Liver (tissue), 8 donors: ENCODE measurements at regions not wholly inside any gene's neighbourhood (a gene's known extent, or its start where the extent isn't known, plus 50 kb on each side); places are given as distances from the start of the nearest gene placed in this dataset.

Experiments
- DNase-seq: peaks from one replicate; pipeline ENCODE4 v3.0.0-alpha.2; 2017; ENCODE audit warnings: low spot score
- H3K27ac ChIP-seq, 2 donors: one replicate each; pipeline ENCODE4 v1.7.0; 2013; ENCODE audit warnings: inconsistent platforms in 2 of 2, low read length in 2 of 2, control low read depth in 1 of 2, low read depth in 1 of 2, mild to moderate bottlenecking in 1 of 2
- H3K27me3 ChIP-seq, 4 donors: one replicate each; pipeline versions ENCODE4 v1.6.1 to v1.7.0; 2013; ENCODE audit warnings: low read length in 3 of 4, inconsistent platforms in 1 of 4, mild to moderate bottlenecking in 1 of 4, moderate library complexity in 1 of 4; ENCODE audit not compliant: control insufficient read depth in 4 of 4, insufficient read depth in 4 of 4
- H3K36me3 ChIP-seq, 4 donors: one replicate each; pipeline versions ENCODE4 v1.6.1 to v1.7.0; 2013; ENCODE audit warnings: low read length in 3 of 4, mild to moderate bottlenecking in 3 of 4, low read depth in 1 of 4, moderate library complexity in 1 of 4; ENCODE audit not compliant: control insufficient read depth in 4 of 4, insufficient read depth in 3 of 4
- H3K4me1 ChIP-seq, 4 donors: one replicate each; pipeline versions ENCODE4 v1.6.1 to v1.7.0; 2013; ENCODE audit warnings: low read length in 3 of 4, mild to moderate bottlenecking in 3 of 4, moderate library complexity in 1 of 4; ENCODE audit not compliant: control insufficient read depth in 4 of 4, insufficient read depth in 4 of 4
- H3K4me3 ChIP-seq, 3 donors: one replicate each; pipeline versions ENCODE4 v1.6.1 to v1.7.0; 2013; ENCODE audit warnings: low read length in 3 of 3, control low read depth in 1 of 3, low read depth in 1 of 3, mild to moderate bottlenecking in 1 of 3
- H3K9ac ChIP-seq, 2 donors: one replicate each; pipeline ENCODE4 v1.7.0; 2013; ENCODE audit warnings: low read length in 2 of 2, mild to moderate bottlenecking in 2 of 2, moderate library complexity in 2 of 2, control low read depth in 1 of 2, low read depth in 1 of 2
- H3K9me3 ChIP-seq, 4 donors: one replicate each; pipeline versions ENCODE4 v1.6.1 to v1.7.0; 2013; ENCODE audit warnings: low read length in 3 of 4; ENCODE audit not compliant: control insufficient read depth in 4 of 4
- EGR1 ChIP-seq, 2 donors: IDR thresholded peaks; 2 replicates each; pipeline ENCODE4 v1.6.1; 2016 to 2018; ENCODE audit warnings: antibody characterized with exemption in 2 of 2, low read depth in 2 of 2
- FOXA1 ChIP-seq: IDR thresholded peaks from 2 replicates; pipeline ENCODE4 v1.6.1; 2016; ENCODE audit warnings: antibody characterized with exemption
- FOXA2 ChIP-seq: IDR thresholded peaks from 2 replicates; pipeline ENCODE4 v1.6.1; 2016; ENCODE audit warnings: antibody characterized with exemption
- GABPA ChIP-seq, 2 donors: IDR thresholded peaks in 1 of 2; conservative IDR thresholded peaks in 1 of 2; 2 replicates each; pipeline ENCODE4 v1.6.1; 2016; ENCODE audit warnings: antibody characterized with exemption in 2 of 2, mild to moderate bottlenecking in 1 of 2, moderate library complexity in 1 of 2
- HNF4A ChIP-seq, 2 donors: conservative IDR thresholded peaks; 2 replicates each; pipeline ENCODE4 v1.6.1; 2016; ENCODE audit warnings: antibody characterized with exemption in 2 of 2, mild to moderate bottlenecking in 2 of 2
- HNF4G ChIP-seq: IDR thresholded peaks from 2 replicates; pipeline ENCODE4 v1.6.1; 2016; ENCODE audit warnings: antibody characterized with exemption
- JUND ChIP-seq, 2 donors: IDR thresholded peaks; 2 replicates each; pipeline ENCODE4 v1.6.1; 2016; ENCODE audit warnings: antibody characterized with exemption in 2 of 2
- NR2F2 ChIP-seq: IDR thresholded peaks from 2 replicates; pipeline ENCODE4 v1.6.1; 2016; ENCODE audit warnings: antibody characterized with exemption
- RAD21 ChIP-seq, 2 donors: IDR thresholded peaks; 2 replicates each; pipeline ENCODE4 v1.6.1; 2016; ENCODE audit warnings: antibody characterized with exemption in 2 of 2, mild to moderate bottlenecking in 2 of 2
- RXRA ChIP-seq, 2 donors: IDR thresholded peaks; 2 replicates each; pipeline ENCODE4 v1.6.1; 2017 to 2018; ENCODE audit warnings: antibody characterized with exemption in 2 of 2, mild to moderate bottlenecking in 1 of 2
- SP1 ChIP-seq: IDR thresholded peaks from 2 replicates; pipeline ENCODE4 v1.6.1; 2018; ENCODE audit warnings: antibody characterized with exemption, mild to moderate bottlenecking
- TAF1 ChIP-seq: conservative IDR thresholded peaks from 2 replicates; pipeline ENCODE4 v1.6.1; 2016; ENCODE audit warnings: antibody characterized with exemption, mild to moderate bottlenecking
- YY1 ChIP-seq: IDR thresholded peaks from 2 replicates; pipeline ENCODE4 v1.6.1; 2016; ENCODE audit warnings: antibody characterized with exemption, mild to moderate bottlenecking
- WGBS: extraction: QIAGEN DNeasy Blood & Tissue Kit; methylation state at CpG from one replicate; pipeline ENCODE4 v1.1.7; 2013; 5-methylcytosine and 5-hydroxymethylcytosine counted together
- TF ChIP-seq, protein P1 (sequence below): fragments of 150-350 bp; IDR thresholded peaks from 2 replicates; pipeline ENCODE4 v1.5.1; 2017; ENCODE audit warnings: improper control_type of control experiment, low read depth, low read length; ENCODE audit not compliant: missing input control
- TF ChIP-seq, protein P2 (sequence below): IDR thresholded peaks from 2 replicates; pipeline ENCODE4 v1.6.1; 2016; ENCODE audit warnings: antibody characterized with exemption
- TF ChIP-seq, protein P3 (sequence below): IDR thresholded peaks from 2 replicates; pipeline ENCODE4 v1.6.1; 2016; ENCODE audit warnings: antibody characterized with exemption
- TF ChIP-seq, protein P4 (sequence below): IDR thresholded peaks from 2 replicates; pipeline ENCODE4 v1.6.1; 2016; ENCODE audit warnings: antibody characterized with exemption, mild to moderate bottlenecking
- TF ChIP-seq, protein P5 (sequence below): IDR thresholded peaks from 2 replicates; pipeline ENCODE4 v1.6.1; 2016; ENCODE audit warnings: antibody characterized with exemption
- donor health status: healthy.
- donor health status: healthy.
- donor health status: healthy.
- donor health status: healthy.
- donor health status: healthy.

DNA sequence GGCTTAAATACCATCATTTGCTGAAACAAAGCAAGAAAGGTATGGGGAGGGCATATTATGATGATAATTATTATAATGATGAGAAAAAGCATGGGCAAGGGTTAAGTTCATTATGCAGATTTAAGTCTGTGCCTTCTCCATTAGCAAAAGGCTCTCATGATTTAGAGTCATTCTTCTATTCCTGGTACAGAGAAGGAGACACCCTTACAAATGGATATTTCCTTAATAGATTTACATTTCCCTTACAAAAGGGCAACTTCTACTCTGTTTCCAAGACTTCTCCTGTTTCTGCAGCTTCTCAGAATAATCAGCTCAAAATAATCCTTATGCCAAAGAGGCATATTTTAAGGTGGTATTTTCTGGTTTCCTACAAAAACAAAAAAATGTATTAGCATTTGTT, 121.1 kb upstream of the CAMK1G start:
- TF ChIP-seq TAF1 (no peak), JUND (IDR thresholded peaks at IDR 0.05) (no peak), HNF4A (conservative IDR thresholded peaks at IDR 0.05) (no peak), HNF4G (no peak), FOXA2 (no peak), NR2F2 (no peak), EGR1 (IDR thresholded peaks at IDR 0.05; ENCODE audit: low read depth in 2 of 2) (no peak), RAD21 (IDR thresholded peaks at IDR 0.05) (no peak), FOXA1 (no peak), YY1 (no peak), SP1 (no peak), RXRA (IDR thresholded peaks at IDR 0.05) (no peak)
- TF ChIP-seq, protein P1, sequence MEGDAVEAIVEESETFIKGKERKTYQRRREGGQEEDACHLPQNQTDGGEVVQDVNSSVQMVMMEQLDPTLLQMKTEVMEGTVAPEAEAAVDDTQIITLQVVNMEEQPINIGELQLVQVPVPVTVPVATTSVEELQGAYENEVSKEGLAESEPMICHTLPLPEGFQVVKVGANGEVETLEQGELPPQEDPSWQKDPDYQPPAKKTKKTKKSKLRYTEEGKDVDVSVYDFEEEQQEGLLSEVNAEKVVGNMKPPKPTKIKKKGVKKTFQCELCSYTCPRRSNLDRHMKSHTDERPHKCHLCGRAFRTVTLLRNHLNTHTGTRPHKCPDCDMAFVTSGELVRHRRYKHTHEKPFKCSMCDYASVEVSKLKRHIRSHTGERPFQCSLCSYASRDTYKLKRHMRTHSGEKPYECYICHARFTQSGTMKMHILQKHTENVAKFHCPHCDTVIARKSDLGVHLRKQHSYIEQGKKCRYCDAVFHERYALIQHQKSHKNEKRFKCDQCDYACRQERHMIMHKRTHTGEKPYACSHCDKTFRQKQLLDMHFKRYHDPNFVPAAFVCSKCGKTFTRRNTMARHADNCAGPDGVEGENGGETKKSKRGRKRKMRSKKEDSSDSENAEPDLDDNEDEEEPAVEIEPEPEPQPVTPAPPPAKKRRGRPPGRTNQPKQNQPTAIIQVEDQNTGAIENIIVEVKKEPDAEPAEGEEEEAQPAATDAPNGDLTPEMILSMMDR: no peak
- TF ChIP-seq, protein P2, sequence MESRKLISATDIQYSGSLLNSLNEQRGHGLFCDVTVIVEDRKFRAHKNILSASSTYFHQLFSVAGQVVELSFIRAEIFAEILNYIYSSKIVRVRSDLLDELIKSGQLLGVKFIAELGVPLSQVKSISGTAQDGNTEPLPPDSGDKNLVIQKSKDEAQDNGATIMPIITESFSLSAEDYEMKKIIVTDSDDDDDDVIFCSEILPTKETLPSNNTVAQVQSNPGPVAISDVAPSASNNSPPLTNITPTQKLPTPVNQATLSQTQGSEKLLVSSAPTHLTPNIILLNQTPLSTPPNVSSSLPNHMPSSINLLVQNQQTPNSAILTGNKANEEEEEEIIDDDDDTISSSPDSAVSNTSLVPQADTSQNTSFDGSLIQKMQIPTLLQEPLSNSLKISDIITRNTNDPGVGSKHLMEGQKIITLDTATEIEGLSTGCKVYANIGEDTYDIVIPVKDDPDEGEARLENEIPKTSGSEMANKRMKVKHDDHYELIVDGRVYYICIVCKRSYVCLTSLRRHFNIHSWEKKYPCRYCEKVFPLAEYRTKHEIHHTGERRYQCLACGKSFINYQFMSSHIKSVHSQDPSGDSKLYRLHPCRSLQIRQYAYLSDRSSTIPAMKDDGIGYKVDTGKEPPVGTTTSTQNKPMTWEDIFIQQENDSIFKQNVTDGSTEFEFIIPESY: no peak
- TF ChIP-seq, protein P3, sequence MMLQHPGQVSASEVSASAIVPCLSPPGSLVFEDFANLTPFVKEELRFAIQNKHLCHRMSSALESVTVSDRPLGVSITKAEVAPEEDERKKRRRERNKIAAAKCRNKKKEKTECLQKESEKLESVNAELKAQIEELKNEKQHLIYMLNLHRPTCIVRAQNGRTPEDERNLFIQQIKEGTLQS: no peak
- TF ChIP-seq, protein P4, sequence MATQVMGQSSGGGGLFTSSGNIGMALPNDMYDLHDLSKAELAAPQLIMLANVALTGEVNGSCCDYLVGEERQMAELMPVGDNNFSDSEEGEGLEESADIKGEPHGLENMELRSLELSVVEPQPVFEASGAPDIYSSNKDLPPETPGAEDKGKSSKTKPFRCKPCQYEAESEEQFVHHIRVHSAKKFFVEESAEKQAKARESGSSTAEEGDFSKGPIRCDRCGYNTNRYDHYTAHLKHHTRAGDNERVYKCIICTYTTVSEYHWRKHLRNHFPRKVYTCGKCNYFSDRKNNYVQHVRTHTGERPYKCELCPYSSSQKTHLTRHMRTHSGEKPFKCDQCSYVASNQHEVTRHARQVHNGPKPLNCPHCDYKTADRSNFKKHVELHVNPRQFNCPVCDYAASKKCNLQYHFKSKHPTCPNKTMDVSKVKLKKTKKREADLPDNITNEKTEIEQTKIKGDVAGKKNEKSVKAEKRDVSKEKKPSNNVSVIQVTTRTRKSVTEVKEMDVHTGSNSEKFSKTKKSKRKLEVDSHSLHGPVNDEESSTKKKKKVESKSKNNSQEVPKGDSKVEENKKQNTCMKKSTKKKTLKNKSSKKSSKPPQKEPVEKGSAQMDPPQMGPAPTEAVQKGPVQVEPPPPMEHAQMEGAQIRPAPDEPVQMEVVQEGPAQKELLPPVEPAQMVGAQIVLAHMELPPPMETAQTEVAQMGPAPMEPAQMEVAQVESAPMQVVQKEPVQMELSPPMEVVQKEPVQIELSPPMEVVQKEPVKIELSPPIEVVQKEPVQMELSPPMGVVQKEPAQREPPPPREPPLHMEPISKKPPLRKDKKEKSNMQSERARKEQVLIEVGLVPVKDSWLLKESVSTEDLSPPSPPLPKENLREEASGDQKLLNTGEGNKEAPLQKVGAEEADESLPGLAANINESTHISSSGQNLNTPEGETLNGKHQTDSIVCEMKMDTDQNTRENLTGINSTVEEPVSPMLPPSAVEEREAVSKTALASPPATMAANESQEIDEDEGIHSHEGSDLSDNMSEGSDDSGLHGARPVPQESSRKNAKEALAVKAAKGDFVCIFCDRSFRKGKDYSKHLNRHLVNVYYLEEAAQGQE: no peak
- TF ChIP-seq, protein P5, sequence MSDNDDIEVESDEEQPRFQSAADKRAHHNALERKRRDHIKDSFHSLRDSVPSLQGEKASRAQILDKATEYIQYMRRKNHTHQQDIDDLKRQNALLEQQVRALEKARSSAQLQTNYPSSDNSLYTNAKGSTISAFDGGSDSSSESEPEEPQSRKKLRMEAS: no peak
- Histone ChIP-seq H3K4me3 (no peak overlapping the region), H3K27ac (no peak overlapping the region), H3K36me3 (no peaks in the 10 kb centered on the region), H3K9me3 (peaks cover 0 to 11% (median 1%) of the 10 kb centered on the region in 4 donors), H3K27me3 (peaks cover 0 to 4% (median 0%) of the 10 kb centered on the region in 4 donors), H3K4me1 (no peaks in the 10 kb centered on the region), H3K9ac (no peak overlapping the region)
- DNase-seq: no peak

DNA sequence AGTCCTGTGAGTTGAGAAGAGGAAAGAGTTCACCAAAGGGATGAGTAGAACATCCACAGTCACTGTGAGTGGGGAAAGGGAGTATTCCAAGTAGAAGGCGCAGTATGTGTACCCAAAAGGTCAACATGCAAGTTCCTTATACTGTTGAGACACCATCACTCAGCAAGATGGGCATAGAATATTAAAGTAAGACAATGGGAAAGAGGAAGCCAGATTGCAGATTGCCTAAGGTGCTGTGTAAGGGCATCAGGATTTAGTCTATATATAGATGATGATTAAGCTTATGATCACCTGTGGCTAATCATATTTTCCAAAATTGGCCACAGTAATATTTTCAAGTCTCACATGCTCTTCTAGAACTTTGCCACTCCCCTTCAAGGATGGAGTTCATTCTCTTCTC, 120.1 kb upstream of the CAMK1G start:
- no peaks in the 10 kb centered on the region for H3K36me3 ChIP-seq
- H3K4me1 ChIP-seq: no peaks in the 10 kb centered on the region
- 92% methylated on average over 1 of the region's 1 CpG for WGBS
- peaks cover 0 to 11% (median 1%) of the 10 kb centered on the region in 4 donors for H3K9me3 ChIP-seq
- no peak for DNase-seq
- no peak overlapping the region for H3K9ac ChIP-seq
- no peak overlapping the region for H3K4me3 ChIP-seq
- H3K27ac ChIP-seq: no peak overlapping the region
- H3K27me3 ChIP-seq: no peaks in the 10 kb centered on the region
- TF ChIP-seq HNF4G (no peak), YY1 (no peak), GABPA (IDR thresholded peaks at IDR 0.05 in 1 of 2, conservative IDR thresholded peaks at IDR 0.05 in 1 of 2) (no peak), RAD21 (IDR thresholded peaks at IDR 0.05) (no peak), SP1 (no peak), EGR1 (IDR thresholded peaks at IDR 0.05; ENCODE audit: low read depth in 2 of 2) (no peak), HNF4A (conservative IDR thresholded peaks at IDR 0.05) (no peak), NR2F2 (no peak)
- TF ChIP-seq, protein P4: no peak
- TF ChIP-seq, protein P3: no peak
- TF ChIP-seq, protein P2: no peak
